Osteocyte (in vitro differentiated cells): ENCODE measurements at regions not wholly inside any gene's neighbourhood (a gene's known extent, or its start where the extent isn't known, plus 50 kb on each side); places are given as distances from the start of the nearest gene placed in this dataset.

ENCODE experiments used
- DNase-seq: peaks from one replicate; pipeline ENCODE4 v3.0.0; 2021; ENCODE audit warnings: mixed read lengths; ENCODE audit not compliant: unreplicated experiment; ENCODE audit errors: extremely low spot score
- H3K27ac Mint-ChIP-seq: one replicate; pipeline ENCODE4 v1.8.0; 2021; ENCODE audit warnings: mild to moderate bottlenecking, mixed read lengths; ENCODE audit not compliant: unreplicated experiment
- H3K27me3 Mint-ChIP-seq: one replicate; pipeline ENCODE4 v1.8.0; 2021; ENCODE audit warnings: mixed read lengths; ENCODE audit not compliant: unreplicated experiment
- H3K36me3 Mint-ChIP-seq: one replicate; pipeline ENCODE4 v1.8.0; 2021; ENCODE audit warnings: mixed read lengths; ENCODE audit not compliant: unreplicated experiment
- H3K4me1 Mint-ChIP-seq: one replicate; pipeline ENCODE4 v1.8.0; 2021; ENCODE audit warnings: mixed read lengths; ENCODE audit not compliant: unreplicated experiment
- H3K4me3 Mint-ChIP-seq: one replicate; pipeline ENCODE4 v1.8.0; 2021; ENCODE audit warnings: mild to moderate bottlenecking, moderate library complexity, mixed read lengths; ENCODE audit not compliant: unreplicated experiment
- H3K9me3 Mint-ChIP-seq: one replicate; pipeline ENCODE4 v1.8.0; 2021; ENCODE audit warnings: mixed read lengths; ENCODE audit not compliant: unreplicated experiment
- CTCF ChIP-seq: fragments of 200-600 bp; sonication (generic); IDR thresholded peaks from 2 replicates; pipeline ENCODE4 v1.5.0; 2021; ENCODE audit warnings: antibody characterized with exemption, mild to moderate bottlenecking, moderate library complexity

GRCh38 chr13:103291226-103291625 is 225.0 kb upstream of the SLC10A2 start:
- TF ChIP-seq CTCF = no peak
- H3K4me3 Mint-ChIP-seq = no peak overlapping the region
- H3K9me3 Mint-ChIP-seq = peaks cover 3% of the 10 kb centered on the region
- DNase-seq = no peak
- no peak overlapping the region for H3K27ac Mint-ChIP-seq
- peaks cover 11% of the 10 kb centered on the region for H3K4me1 Mint-ChIP-seq
- H3K27me3 Mint-ChIP-seq = no peaks in the 10 kb centered on the region
- no peaks in the 10 kb centered on the region for H3K36me3 Mint-ChIP-seq

- no peaks in the 10 kb centered on the region for H3K36me3 Mint-ChIP-seq
- no peak overlapping the region for H3K4me3 Mint-ChIP-seq
- H3K27me3 Mint-ChIP-seq = no peaks in the 10 kb centered on the region
- H3K9me3 Mint-ChIP-seq = peaks cover 3% of the 10 kb centered on the region
- no peak for TF ChIP-seq CTCF
- DNase-seq = no peak
- no peak overlapping the region for H3K27ac Mint-ChIP-seq
- peaks cover 11% of the 10 kb centered on the region for H3K4me1 Mint-ChIP-seq
Observed at GRCh38 chr13:103289681-103290080, 223.5 kb upstream of the SLC10A2 start.

GRCh38 chr13:103288114-103288513 is 221.9 kb upstream of the SLC10A2 start:
- TF ChIP-seq CTCF = no peak
- no peak overlapping the region for H3K27ac Mint-ChIP-seq
- H3K9me3 Mint-ChIP-seq = peaks cover 3% of the 10 kb centered on the region
- no peaks in the 10 kb centered on the region for H3K36me3 Mint-ChIP-seq
- no peaks in the 10 kb centered on the region for H3K27me3 Mint-ChIP-seq
- H3K4me1 Mint-ChIP-seq = peaks cover 14% of the 10 kb centered on the region
- DNase-seq = no peak
- H3K4me3 Mint-ChIP-seq = no peak overlapping the region

- H3K9me3 Mint-ChIP-seq = peaks cover 3% of the 10 kb centered on the region
- H3K36me3 Mint-ChIP-seq = no peaks in the 10 kb centered on the region
- no peaks in the 10 kb centered on the region for H3K27me3 Mint-ChIP-seq
- no peak for DNase-seq
- no peak overlapping the region for H3K27ac Mint-ChIP-seq
- TF ChIP-seq CTCF = no peak
- H3K4me1 Mint-ChIP-seq = peaks cover 19% of the 10 kb centered on the region
- H3K4me3 Mint-ChIP-seq = no peak overlapping the region
Observed at GRCh38 chr13:103287659-103288058, 221.4 kb upstream of the SLC10A2 start.

GRCh38 chr13:103284466-103284865 is 218.2 kb upstream of the SLC10A2 start:
- Mint-ChIP-seq H3K4me3 (no peak overlapping the region), H3K9me3 (no peaks in the 10 kb centered on the region), H3K4me1 (peaks cover 24% of the 10 kb centered on the region), H3K27ac (no peak overlapping the region), H3K27me3 (no peaks in the 10 kb centered on the region), H3K36me3 (no peaks in the 10 kb centered on the region)
- no peak for DNase-seq
- no peak for TF ChIP-seq CTCF
